Stimulated activated CD8-positive, alpha-beta memory T cell treated with anti-CD3 and anti-CD28 coated beads, Interleukin-4, amount 100 ng/mL, for 24 hours (primary cell): ENCODE measurements at regions not wholly inside any gene's neighbourhood (a gene's known extent, or its start where the extent isn't known, plus 50 kb on each side); places are given as distances from the start of the nearest gene placed in this dataset.
"Not testable (repeated sequence)": the region's sequence is repeated elsewhere in the genome, so short reads cannot be mapped to it uniquely, and the experiment has no call there.

Experiments
- DNase-seq: peaks from one replicate; pipeline ENCODE4 v3.0.0-alpha.2; 2020; ENCODE audit warnings: low read depth

DNA sequence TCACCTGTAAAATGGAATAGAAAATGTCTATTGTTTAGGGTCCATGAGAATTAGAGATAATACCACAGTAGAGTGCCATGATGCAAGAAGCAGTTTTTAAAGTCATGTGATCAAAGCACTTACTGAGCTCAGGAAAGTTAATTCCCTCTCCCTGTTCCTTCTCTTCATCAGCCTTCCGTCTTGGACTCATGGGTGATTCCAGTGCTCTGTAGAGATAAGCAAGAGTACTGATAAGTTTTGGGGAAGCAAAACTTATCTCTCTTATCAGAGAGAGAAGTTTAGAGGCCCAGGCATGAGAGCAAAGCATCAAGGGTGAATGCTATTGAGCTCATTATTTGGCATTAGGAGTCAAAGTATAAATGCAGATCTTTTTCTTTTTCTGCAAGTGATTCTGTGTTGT, 410.1 kb downstream of the AGTPBP1 start:
- DNase-seq = no peak

GRCh38 chr9:85322592-85322991, 419.2 kb downstream of the AGTPBP1 start:
- no peak for DNase-seq

GRCh38 chr9:85321561-85321960, 420.2 kb downstream of the AGTPBP1 start:
- DNase-seq = no peak

DNA sequence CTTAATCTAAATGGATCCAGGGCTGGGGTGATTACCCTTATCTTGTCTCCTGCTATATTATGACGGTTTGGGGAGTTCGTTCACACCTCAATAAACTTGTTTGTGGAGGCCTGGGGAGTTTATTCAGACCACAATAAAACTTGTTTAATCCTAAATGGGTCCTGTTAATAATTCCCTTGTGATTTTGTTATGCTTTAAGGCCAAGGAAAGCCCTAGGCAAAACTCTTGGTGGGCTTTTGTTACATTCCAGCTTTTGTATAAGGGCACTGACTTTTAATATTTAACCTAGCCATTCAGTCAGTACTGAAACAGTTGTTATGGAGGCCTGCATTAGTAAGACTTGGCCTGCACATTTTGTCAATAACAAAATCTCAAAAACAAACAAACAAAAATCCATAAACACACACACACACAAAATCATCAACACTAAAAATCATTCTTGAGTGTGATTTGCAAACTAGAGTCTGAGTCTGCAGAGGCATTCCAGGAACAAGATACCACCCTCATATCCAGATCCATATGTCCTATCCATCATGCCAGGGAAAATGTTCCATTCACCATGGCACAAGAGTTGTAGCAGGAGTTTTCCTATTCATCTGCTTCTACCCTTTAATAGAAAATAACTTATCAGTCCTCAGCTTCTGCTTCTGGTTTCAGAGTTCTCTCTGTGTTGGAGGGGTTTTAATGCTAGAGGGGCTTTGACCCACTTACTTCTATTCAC, 421.7 kb downstream of the AGTPBP1 start:
- DNase-seq = no peak

GRCh38 chr9:85315535-85315934, 426.2 kb downstream of the AGTPBP1 start:
- not testable (repeated sequence) for DNase-seq

GRCh38 chr9:85310573-85310972, 431.2 kb downstream of the AGTPBP1 start:
- DNase-seq = no peak

- no peak for DNase-seq
Measured at GRCh38 chr9:85303757-85304134, 438.0 kb downstream of the AGTPBP1 start.

- DNase-seq = no peak
Measured at GRCh38 chr9:85302938-85303756, 438.6 kb downstream of the AGTPBP1 start.

DNA sequence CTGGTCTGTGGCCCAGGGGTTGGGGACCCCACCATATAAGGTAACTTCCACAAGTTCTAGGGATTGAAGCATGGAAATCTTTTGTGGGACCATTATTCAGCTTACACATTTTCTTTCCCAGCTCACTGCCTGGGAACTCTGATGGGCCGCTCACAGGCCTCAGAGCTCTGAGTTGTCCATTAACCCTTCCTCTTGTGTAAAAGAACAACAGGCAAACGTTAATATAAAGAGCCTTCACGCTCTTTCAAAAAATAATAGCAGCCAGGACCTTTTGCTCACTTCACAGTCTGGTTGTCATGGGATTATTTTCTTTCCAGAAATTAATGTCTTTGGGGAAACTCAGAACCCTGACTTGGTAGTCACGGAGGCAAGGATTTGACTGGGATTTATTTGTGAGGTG, 443.3 kb downstream of the AGTPBP1 start:
- no peak for DNase-seq

DNA sequence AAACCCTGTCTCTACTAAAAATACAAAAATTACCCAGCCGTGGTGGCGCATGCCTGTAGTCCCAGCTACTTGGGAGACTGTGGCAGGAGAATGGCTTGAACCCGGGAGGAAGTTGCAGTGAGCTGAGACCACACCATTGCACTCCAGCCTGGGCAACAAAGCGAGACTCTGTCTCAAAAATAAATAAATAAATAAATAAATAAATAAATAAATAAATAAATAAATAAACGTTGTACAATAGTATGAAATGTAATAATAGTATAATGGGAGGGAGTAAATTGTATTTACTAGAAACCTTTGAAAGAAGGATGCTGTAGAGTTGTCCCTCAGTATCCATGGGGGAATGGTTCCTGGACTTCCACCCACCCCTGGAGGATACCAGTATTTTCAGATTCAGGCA, 446.5 kb downstream of the AGTPBP1 start:
- not testable (repeated sequence) for DNase-seq

- DNase-seq = no peak
Measured at GRCh38 chr9:85292261-85292660, 449.5 kb downstream of the AGTPBP1 start.

GRCh38 chr9:85291266-85291665, 450.5 kb downstream of the AGTPBP1 start:
- DNase-seq = no peak

GRCh38 chr9:85290019-85290418, 451.7 kb downstream of the AGTPBP1 start:
- peak; percentile 4 for DNase-seq

- no peak for DNase-seq
Measured at GRCh38 chr9:85289142-85289541, 452.6 kb downstream of the AGTPBP1 start.

GRCh38 chr9:85283421-85283820, 458.3 kb downstream of the AGTPBP1 start:
- no peak for DNase-seq

DNA sequence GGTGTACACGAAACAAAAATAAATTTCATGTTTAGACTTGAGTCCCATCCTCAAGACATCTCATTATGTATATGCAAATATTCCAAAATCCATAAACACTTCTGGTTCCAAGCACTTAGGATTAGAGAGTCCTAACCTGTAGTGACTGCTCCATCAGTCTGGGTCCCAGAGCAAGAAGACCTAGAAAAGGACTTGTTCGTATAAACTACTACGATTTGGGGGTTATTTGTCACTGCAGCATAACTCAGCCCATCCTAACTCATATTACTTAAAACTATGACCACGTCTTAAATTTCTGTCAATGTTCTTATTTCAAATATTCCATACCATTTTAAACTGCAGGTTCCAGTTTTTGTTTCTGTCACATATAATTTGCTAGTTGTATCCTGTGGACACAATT, 463.0 kb downstream of the AGTPBP1 start:
- no peak for DNase-seq

- DNase-seq = no peak
Measured at GRCh38 chr9:85276741-85277140, 465.0 kb downstream of the AGTPBP1 start.

- DNase-seq = no peak
Measured at GRCh38 chr9:85269811-85270210, 471.9 kb downstream of the AGTPBP1 start.

GRCh38 chr9:85268131-85268530, 473.6 kb downstream of the AGTPBP1 start:
- no peak for DNase-seq

DNA sequence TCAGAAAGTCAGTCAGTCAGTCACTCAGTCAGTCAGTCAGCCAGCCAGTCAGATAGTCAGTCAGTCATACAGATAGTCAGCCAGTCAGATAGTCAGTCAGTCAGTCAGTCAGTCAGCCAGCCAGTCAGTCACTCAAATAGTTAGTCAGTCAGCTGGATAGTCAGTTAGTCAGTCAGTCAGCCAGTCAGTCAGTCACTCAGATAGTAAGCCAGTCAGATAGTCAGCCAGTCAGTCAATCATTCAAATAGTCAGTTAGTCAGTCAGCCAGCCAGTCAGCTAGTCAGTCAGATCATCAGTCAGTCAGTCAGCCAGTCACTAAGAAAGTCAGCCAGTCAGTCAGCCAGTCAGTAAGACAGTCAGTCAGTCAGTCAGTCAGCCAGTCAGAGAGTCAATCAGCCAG, 477.1 kb downstream of the AGTPBP1 start:
- no peak for DNase-seq

GRCh38 chr9:85263288-85263687, 478.5 kb downstream of the AGTPBP1 start:
- DNase-seq = no peak

GRCh38 chr9:85262333-85262732, 479.4 kb downstream of the AGTPBP1 start:
- DNase-seq = no peak

DNA sequence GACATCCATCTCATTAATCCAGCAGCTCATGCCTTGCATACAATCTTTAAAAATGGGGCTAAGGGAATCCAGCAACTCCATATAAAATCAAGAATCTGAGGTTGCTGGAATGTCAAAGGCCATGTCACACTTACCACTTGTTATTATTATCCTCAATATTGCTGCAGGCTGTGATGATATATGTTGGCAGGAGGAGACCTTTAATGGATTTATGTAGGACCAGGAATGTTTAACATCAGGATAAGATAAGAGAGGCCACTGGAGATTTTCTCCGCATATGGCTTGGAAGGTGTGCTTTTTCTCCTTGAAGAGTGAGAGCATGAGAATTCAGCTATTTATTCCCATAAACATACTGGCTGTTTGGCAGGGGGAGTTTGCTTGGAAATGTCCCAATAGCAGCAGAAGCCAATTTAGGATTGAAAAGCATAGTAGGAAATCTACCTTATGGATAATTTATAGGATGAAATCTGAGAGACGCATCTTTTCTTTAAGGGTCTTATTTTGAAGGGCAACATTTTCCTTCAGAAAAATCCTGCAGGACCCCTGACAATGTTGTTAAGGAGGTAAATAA, 481.4 kb downstream of the AGTPBP1 start:
- DNase-seq = no peak
